ENCODE measurements at regions not wholly inside any gene's neighbourhood (a gene's known extent, or its start where the extent isn't known, plus 50 kb on each side); places are given as distances from the start of the nearest gene placed in this dataset.

- TF ChIP-seq POLR2AphosphoS5 (IDR thresholded peaks at IDR 0.05; ENCODE audit: low read depth, low read length) = no peak
- TF ChIP-seq SIN3A (IDR thresholded peaks at IDR 0.05; ENCODE audit: borderline replicate concordance, insufficient read depth, low read length) = no peak
- no peak for TF ChIP-seq REST (IDR thresholded peaks at IDR 0.05; ENCODE audit: insufficient read depth in 1 of 2, low read depth in 2 of 2, low read length in 2 of 2)
- TF ChIP-seq TAF1 (IDR thresholded peaks at IDR 0.05; ENCODE audit: borderline replicate concordance, insufficient read depth, low read length) = no peak
- TF ChIP-seq FOXP2 (optimal IDR thresholded peaks at IDR 0.05; ENCODE audit: borderline replicate concordance, extremely low read depth, extremely low read length, insufficient read depth) = no peak
These were observed 486.3 kb downstream of the PTPRU start for GRCh38 chr1:29722598-29722997.

Measured in PFSK-1 (cell line).